HG02763 (cell line): ENCODE measurements at regions not wholly inside any gene's neighbourhood (a gene's known extent, or its start where the extent isn't known, plus 50 kb on each side); places are given as distances from the start of the nearest gene placed in this dataset.

Experiments
- ATAC-seq: cut with Tn5 transposase; IDR thresholded peaks from one replicate; pipeline ENCODE4 v1.9.1; 2021; ENCODE audit warnings: mild to moderate bottlenecking, moderate library complexity; ENCODE audit not compliant: unreplicated experiment

DNA sequence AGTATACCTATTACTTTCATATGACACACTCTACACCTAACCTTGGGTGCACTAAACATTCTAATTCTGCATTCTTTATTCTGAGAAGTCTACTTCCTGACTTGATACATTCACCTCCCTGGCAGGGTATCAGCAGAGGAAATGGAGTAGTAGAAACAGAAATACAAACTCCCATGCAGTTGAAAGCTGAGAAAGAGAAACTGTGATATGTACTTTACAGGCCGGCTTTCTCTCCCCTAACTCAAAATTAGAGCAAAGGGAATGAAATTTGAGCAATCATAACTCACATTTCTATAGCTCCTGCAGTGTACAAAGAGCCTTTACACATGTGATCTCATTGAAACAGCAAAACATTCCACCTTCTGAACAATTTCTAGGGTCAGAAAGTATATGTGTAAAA lies 135.5 kb upstream of the COL8A1 start:
- no peak for ATAC-seq

DNA sequence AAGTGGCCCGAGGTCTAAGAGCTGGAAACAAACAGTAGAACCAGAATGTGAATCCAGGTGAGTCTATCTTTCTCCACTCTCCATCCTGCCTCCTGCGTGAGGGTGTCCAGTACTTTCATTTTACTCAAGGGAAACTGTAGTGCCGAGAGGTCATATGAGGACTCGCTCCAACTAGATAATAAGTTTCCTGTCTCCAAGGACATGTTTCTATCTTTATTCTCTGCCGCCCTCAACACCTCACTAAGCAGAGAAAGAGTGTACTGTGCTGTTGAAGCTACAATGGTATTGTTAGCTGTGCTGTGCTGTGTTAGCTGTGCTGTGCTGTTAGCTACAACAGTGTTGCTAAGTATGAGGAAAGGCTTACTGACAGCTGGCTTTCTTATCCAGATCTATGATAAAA lies 137.9 kb upstream of the COL8A1 start:
- ATAC-seq, result no peak

DNA sequence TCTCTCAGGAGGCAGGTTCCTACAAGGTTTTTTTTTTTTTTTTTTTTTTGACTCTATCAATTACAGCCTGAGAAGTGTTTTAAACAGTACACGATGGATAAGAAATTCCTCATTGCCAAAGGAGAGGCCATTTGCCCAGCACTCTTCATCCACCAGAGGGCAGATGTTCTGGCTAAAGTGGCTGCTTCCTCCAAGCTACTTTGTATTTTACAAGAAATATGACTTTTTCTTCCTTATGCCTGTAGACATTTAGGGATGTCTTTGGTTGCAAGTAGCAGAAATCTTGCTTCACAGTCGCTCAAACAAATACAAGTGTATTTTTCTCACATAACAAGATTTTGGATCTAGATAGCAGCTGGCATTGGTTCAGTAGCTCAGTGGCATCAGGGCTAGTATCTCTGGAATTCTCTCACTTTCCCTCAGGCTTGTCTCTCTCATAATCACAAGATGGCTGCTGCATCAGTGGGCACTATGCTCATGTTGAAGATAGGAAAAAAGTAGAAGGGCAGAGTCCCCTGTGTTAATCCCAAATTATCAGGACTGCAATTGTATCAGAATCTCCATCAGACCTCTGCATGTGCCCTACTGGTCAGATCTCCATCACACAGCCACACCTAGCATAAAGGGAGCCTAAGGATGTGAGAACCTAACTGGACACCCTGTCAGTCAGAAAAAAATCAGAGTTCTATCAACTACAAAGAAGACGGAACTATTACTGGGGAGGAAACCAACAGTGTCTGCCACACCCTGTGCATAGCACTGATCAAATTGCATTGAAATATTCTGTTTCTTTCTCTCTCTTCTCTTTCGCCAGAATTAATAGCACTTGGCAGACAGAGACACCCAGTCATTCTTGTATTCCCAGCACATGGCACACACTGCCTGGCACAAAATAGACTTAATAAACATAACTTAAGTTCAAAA lies 138.9 kb upstream of the COL8A1 start:
- peak; percentile 51 for ATAC-seq

DNA sequence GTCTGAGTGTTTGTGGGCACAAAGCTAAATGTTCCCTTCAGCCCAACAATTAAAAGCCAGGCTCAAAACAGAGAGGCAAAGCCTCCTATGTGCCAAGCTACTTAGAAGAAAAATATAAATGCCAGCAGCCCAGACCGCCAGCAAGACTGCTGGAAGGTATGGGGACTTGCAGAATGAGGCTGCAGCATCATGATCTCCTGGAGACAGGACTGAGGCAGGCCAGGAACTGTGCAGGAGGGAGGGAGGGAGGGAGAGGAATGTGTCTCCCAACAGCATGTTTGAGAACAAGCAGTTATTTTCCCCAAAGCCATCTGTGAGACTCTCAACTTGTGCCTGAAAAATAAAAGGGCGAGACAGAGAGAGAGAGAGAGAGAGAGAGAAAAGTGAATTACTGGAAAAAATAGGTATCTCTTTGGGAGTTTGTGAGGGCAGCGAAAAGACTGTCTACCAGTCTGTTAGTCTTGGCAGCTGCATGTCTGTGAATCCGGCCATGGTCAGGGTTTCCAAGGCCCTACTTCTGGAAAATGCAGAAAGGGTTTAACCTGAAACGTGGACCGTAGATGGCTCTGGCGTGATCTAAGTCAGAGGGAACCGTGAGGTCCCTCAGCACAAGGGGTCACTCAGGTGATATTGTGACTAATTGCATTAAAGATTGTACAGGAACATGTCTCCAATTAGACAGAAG lies 139.7 kb upstream of the COL8A1 start:
- ATAC-seq, result no peak

DNA sequence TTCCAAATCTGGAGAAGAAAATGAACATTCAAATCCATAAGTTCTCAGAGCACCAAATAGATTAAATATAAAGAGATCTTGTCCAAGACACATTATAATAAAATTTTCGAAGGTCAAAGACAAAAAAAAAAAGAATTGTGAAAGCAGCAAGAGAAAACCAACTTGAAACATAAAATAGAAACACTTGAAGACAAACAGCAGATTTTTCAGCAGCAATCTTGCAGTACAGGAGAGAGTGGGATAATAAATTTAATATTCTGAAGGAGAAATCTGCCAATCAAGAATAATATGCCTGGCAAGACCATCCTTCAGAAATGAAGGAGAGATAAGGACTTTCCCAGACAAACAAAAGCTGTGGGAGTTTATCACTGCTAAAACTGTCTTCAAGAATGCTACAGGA lies 150.5 kb upstream of the COL8A1 start:
- no peak for ATAC-seq

DNA sequence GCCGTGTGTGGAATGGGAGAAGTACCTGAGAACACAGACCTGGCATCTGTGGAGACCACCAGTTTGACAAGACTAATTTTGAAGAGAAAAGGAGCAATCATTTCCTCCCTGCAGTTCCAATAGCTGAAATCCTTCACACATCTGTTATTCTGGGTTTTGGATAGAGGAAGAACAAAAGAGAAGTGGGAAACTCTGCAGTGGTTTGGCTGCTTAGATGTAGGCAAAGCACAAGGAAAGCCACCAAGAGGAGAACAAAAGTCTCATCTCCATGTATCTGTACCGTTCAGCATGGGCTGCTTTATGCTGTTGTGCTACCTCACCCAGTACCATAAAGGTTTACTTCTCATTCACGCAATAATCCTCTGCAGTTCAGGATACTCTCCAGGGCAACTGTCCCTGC lies 153.1 kb upstream of the COL8A1 start:
- ATAC-seq, result no peak

DNA sequence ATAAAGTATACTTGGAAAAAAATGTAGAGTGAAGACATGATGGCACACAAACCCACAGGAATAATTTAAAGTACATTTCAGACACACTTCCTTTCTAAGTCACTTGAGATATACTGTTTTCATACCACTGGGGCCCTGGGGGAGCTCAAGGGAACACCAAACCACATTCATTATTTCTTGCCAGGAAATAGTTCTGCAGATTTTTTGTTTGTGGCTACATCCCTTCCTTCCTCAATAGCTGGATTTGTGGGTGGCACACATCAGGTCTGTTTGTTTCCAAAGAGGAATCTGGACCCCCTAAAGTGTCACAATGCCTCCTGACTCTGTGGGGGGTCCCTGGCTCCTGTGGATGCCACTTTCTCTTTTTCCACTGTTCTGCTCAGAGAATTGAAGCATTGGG lies 153.5 kb upstream of the COL8A1 start:
- no peak for ATAC-seq

DNA sequence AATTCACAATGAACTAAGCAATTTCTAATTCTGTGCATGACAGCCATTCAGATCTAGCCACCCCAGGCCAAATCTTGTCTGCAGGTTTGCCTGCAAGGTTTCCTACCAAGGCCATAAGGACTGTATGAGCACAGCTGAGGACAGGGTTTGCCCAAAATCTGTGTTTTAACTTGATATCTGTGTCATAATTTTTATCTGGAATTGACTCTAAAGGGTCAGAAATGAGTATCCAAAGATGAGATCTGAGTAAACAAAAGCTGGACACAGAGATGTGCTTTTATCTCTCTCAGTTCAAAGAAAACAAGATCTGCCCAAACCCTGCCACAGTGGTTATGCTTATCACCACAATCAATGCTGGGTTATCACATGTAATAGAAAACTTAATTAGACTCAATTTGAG lies 154.6 kb upstream of the COL8A1 start:
- ATAC-seq, result no peak

DNA sequence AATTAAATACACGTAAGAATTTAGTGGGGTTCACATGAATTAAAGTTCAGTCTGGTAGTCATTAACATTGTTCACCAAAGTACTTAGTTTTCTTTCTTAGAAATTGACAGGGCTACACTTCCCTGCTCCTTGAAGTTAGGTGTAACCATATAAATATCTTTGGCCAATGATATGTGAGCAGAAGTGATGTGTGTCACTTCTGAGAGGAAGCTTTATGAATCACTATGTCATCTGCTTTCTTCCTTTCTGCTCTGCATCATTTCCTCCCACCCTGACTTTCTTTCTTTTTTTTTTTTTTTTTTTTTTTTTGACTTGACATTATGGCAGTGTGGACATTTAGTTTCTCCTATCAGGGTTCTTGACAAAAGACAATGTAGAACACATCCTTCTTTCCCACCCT lies 156.2 kb upstream of the COL8A1 start:
- ATAC-seq, result no peak

DNA sequence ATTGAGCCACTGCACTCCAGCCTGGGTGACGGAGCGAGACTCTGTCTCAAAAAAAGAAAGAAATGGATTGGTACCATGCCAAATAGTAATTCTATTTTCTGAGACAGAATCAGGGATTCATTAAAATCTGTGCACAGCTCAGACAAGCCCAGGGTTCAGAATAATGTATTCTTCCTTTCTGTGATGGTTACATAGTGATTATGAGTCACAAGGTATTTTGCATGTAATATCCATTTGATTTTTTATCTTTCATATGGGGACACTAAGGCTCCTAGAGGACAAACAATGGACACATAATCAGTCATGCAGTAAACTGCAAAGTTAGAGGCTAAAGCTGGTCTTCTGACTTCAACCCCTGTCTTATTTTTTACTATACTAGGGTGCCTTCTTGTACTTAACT lies 156.8 kb upstream of the COL8A1 start:
- ATAC-seq, result no peak

DNA sequence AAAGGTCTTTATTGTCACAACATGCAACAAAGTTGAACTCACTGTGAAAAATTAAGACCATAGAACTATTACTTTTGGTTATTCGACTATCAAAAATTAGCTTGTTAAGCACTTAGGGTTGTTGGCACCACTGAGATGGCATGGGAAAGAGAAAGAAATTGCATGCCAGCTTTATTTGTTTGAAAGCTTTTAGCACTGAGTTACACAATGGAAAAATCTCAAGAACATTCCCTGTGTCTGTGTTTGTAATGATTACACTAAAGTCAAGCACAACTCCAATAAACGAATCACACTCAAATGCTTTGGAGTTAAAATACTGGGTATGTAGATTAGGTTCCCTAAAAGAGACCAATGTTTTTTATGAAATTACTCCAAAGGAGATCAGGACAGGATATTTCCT lies 158.6 kb upstream of the COL8A1 start:
- ATAC-seq, result no peak

DNA sequence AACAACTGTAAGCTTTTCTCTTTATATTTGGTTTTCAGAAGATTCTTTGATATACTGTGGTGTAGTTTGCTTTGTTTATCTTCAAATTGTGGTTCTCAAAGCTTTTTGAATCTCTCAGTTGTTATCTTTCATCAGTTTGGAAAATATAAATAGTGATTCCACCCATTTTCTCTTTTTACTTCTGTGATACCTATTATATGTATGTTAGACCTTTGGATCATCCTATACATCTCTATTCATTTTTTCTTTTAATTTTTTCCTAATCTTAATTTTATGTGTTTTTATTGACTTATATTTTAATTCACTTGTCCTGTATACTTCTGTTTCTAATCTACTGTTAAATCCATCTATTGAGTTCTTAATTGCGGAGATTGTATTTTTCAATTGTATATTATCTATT lies 160.7 kb upstream of the COL8A1 start:
- no peak for ATAC-seq

DNA sequence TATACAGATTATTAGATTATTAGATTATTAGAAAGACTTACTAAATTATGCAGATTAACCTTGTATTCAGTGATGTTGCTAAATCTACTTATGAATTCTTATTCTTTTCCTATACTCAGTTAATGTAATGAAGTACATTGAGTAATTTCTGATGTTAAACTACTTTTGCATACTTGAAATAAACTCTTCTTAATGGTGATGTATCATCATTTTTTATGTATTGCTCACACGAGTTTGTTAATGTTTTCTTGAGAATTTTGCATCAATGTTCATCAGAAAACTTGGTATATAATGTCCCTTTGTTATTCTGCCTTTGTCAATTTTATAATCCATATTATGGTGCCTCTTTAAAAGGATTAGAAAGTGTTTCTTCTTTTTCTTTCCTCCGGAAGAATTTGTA lies 163.2 kb upstream of the COL8A1 start:
- ATAC-seq, result no peak

DNA sequence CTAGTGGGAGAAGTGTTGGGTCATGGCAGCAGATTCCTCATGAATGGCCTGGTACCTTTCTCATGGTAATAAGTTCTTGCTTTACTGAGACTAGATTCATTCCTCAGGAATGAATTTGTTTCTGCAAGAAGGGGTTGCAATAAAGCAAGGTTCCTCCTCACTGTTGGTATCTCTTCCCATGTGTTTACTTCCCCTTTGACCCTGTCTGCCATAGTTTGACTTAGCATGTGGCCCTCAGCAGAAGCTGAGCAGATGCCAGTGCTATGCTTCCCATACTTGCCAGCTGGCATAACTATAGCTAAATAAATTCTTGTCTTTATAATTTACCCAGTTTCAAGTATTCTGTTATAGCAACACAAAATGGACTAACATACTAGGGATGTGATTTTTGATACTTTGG lies 163.6 kb upstream of the COL8A1 start:
- no peak for ATAC-seq

DNA sequence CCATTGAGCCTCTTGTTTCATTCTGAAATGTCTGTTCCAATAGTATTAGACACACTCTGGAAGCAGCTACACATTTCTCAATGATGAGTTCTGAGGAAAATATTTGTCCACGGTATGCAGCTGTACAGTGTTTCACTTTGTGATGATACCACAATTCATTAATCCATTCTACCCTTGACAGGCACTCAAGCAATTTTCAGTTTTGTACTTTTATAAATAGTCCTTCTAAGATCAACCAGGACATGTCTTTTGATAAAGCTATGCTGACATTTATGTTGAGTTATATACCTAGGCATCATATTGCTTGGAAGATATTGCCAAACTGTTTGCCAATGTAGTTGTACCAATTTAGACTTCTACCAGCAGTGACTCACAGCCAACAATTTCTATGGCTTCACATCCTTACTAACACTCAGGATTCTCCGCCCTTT lies 165.1 kb upstream of the COL8A1 start:
- ATAC-seq, result no peak

DNA sequence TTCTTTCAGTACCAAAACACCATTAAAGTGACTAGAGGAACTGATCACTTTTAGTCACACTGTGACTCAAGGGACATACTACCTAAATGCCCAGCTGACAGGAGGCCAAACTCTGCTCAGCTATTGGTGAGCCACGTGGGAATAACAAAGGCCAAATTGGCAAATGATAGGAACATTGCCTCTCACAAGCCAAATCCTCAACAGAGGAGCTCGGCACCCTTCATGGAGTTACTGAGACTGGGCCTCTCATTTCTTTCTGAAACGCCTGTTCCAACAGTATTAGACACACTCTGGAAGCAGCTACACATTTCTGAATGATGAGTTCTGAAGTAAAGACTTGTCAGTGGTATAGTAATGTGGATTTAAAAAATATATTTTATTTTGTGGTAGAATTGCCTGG lies 166.0 kb upstream of the COL8A1 start:
- ATAC-seq, result no peak

DNA sequence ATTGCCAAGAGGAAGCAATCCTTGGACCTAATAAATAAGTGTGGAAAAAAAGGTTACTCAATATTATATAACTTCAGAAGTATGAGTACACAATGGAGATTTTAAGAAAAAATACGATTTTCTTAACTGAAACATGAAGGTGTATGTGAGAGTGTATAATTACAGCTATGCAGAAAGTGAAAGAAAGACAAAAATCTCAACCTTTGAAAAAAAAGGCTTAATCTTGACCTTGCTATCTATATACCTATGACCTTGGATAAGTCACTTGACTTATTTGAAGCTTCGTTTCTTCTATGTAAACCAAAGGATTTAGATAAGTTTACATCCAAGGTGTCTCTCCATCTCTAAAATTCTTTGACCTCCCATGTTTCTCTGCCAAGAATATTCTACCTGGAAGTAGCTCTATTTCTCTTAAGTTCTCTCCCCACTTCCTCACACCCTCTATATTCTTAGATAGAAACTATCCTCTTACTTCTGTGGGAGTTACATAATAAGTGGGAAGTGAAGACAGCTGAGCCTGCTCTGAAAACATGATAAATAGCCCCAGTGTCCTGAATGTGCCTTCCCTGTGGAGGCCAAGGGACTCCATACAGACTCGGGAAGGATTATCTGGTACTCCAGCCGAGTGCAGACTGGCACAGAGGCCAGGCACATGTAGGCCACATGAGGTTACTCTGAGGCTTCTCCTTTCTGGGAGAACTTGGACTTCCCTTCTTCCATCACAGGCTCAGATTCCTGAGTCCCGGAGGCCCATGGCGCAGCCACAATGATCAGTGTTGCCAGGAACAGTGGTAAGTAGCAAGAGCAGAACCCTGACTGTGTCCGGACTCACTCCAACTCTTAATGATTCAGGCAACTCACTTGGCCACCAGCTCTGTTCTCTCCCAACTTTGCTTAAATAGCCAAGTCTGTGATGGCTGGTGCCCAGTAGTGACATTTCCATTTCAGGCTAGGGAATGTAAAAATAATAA lies 166.8 kb upstream of the COL8A1 start:
- no peak for ATAC-seq

DNA sequence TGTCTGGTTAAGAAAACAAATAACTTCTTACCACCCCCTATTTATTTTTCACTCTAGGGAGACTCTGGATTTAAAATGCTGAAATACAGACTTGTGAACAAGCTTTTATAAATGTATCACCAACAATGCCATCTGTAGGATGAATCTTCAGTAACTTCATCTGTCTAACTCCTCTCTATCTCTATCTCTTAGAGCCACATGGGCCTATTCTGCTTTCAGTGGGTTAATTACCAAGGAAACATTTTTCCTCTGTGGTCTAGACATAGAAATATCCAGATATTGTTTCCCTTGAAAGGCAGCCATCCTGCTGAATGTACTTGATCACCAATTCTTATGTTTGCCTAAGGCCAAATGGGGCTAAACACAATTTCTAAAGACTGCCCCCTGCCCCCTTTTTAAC lies 167.6 kb upstream of the COL8A1 start:
- ATAC-seq, result no peak

DNA sequence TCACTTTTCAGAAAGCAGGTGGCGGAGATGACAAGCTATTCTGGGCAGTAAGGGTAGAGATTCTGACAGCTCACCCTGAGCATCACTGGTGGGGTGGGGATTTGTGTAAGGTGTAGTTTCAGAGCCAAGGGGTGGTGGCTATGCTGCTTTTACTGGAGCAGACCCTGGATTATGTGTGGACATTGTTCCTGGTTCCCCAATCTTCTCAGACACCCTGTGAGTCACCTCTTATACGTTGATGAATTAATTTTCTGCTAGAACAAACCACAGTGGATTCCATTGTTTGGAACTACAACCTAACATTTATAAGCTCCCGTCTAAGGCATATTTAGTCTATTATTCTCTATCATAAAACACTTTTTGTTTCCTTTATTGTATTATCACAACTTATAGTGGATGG lies 169.5 kb upstream of the COL8A1 start:
- ATAC-seq, result no peak

DNA sequence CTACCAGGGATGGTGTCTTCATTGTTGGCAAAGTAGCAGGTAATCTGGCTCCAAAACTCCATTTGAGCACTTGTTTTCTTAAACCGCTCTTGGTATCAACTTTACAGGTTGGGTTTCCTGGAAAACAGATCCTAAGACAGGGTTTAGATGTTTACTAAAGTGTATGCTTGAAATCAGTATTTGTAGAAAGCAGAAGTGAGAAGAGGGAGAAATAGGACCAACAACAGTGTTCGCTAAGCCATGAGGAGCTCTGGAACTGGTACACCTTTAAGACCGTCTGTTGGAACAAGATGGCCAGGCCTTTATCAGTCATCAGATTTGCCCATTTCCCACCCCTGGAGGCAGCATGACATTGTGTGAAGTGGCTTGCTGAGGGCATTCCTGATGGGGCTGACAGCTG lies 171.0 kb upstream of the COL8A1 start:
- ATAC-seq, result no peak

DNA sequence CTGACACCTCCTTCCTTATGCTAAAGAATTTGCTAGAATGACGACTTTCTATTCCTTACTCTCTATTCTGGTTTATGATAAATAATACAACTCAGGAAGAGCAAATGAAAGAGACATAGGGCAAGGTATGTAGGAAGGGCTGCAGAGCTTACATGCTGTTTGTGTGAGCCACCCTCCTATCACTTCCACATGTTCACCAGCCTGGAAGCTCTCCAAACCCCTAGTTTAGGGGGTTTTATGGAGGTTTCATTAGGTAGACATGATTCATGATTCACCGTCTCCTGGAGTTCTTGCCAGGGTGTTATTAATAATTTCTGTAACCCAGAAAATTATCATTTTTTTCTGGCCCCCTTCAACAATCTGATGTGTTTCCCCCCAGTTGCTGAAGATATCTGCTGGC lies 172.1 kb upstream of the COL8A1 start:
- no peak for ATAC-seq
